Neural cell (in vitro differentiated cells): ENCODE measurements at regions not wholly inside any gene's neighbourhood (a gene's known extent, or its start where the extent isn't known, plus 50 kb on each side); places are given as distances from the start of the nearest gene placed in this dataset.

Experiments used
- TF ChIP-seq, protein P1 (sequence below): fragments of 450-650 bp; IDR thresholded peaks from 2 replicates; pipeline ENCODE4 v1.5.1; 2014; ENCODE audit warnings: antibody characterized with exemption, mild to moderate bottlenecking, moderate library complexity; ENCODE audit not compliant: poor library complexity, severe bottlenecking
- TF ChIP-seq, protein P2 (sequence below): IDR thresholded peaks from 2 replicates; pipeline ENCODE4 v1.6.1; 2012; ENCODE audit warnings: borderline replicate concordance

DNA sequence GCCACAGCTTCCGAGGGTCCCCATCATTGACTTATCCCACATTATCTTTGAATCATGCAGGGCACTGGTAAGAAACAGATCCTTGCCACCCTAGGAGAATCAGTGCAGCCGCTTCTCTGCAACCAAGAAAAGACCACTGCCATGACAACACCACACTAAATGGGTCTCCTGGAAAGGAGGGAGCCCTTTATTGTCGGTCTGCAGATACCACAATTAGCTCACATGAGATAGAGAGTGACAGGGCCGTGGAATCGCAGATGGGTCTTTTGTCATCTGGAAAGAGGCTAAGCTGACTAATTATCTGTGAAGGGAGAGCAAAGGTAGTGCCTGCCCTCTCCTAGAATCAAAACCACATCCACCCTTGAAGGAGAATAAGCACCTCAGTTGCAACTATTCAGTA is 178.3 kb upstream of the MYO16 start:
- TF ChIP-seq, protein P1, sequence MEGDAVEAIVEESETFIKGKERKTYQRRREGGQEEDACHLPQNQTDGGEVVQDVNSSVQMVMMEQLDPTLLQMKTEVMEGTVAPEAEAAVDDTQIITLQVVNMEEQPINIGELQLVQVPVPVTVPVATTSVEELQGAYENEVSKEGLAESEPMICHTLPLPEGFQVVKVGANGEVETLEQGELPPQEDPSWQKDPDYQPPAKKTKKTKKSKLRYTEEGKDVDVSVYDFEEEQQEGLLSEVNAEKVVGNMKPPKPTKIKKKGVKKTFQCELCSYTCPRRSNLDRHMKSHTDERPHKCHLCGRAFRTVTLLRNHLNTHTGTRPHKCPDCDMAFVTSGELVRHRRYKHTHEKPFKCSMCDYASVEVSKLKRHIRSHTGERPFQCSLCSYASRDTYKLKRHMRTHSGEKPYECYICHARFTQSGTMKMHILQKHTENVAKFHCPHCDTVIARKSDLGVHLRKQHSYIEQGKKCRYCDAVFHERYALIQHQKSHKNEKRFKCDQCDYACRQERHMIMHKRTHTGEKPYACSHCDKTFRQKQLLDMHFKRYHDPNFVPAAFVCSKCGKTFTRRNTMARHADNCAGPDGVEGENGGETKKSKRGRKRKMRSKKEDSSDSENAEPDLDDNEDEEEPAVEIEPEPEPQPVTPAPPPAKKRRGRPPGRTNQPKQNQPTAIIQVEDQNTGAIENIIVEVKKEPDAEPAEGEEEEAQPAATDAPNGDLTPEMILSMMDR: no peak
- TF ChIP-seq, protein P2, sequence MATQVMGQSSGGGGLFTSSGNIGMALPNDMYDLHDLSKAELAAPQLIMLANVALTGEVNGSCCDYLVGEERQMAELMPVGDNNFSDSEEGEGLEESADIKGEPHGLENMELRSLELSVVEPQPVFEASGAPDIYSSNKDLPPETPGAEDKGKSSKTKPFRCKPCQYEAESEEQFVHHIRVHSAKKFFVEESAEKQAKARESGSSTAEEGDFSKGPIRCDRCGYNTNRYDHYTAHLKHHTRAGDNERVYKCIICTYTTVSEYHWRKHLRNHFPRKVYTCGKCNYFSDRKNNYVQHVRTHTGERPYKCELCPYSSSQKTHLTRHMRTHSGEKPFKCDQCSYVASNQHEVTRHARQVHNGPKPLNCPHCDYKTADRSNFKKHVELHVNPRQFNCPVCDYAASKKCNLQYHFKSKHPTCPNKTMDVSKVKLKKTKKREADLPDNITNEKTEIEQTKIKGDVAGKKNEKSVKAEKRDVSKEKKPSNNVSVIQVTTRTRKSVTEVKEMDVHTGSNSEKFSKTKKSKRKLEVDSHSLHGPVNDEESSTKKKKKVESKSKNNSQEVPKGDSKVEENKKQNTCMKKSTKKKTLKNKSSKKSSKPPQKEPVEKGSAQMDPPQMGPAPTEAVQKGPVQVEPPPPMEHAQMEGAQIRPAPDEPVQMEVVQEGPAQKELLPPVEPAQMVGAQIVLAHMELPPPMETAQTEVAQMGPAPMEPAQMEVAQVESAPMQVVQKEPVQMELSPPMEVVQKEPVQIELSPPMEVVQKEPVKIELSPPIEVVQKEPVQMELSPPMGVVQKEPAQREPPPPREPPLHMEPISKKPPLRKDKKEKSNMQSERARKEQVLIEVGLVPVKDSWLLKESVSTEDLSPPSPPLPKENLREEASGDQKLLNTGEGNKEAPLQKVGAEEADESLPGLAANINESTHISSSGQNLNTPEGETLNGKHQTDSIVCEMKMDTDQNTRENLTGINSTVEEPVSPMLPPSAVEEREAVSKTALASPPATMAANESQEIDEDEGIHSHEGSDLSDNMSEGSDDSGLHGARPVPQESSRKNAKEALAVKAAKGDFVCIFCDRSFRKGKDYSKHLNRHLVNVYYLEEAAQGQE: no peak
